ENCODE measurements at regions not wholly inside any gene's neighbourhood (a gene's known extent, or its start where the extent isn't known, plus 50 kb on each side); places are given as distances from the start of the nearest gene placed in this dataset.

DNA sequence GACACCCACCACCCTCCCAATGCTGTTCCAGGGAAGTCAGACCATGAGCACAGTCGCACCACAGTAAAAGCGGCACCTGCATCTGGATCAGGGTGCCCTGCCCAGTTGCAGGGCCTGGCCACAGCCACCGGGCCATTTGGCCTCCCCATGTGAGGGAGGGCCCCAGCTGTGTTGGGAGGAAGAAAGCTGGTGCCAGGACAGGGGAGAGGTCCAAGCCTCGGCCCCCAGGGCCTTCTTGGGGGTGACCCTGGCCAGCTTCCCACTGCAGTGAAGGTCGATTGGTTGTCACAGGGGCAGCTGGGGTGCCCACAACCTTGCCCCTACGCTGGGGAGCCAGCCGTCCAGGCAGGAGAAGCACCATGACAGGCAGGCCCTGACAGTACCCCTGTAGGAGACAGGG, 183.2 kb upstream of the RAB6C start:
- H3K4me1 ChIP-seq, result no peaks in the 10 kb centered on the region
- no peaks in the 10 kb centered on the region for H3K9me3 ChIP-seq
- WGBS, 2 donors, result 66% methylated on average over 7 of the region's 7 CpGs; no CpG with 5 or more reads in 1 of the 2 donors
- intact Hi-C loops (cut with DNase I; ENCODE audit: low total_unique reads), result no loop called here
- no peaks in the 10 kb centered on the region for H3K27me3 ChIP-seq
- no peak overlapping the region for H3K4me3 ChIP-seq
- TF ChIP-seq CTCF (IDR thresholded peaks at IDR 0.05) (no peak), POLR2A (IDR thresholded peaks at IDR 0.05) (no peak)
- H3K36me3 ChIP-seq (ENCODE audit: low read depth, missing control alignments), result no peaks in the 10 kb centered on the region
- no peak for DNase-seq
- no peak overlapping the region for H3K27ac ChIP-seq

DNA sequence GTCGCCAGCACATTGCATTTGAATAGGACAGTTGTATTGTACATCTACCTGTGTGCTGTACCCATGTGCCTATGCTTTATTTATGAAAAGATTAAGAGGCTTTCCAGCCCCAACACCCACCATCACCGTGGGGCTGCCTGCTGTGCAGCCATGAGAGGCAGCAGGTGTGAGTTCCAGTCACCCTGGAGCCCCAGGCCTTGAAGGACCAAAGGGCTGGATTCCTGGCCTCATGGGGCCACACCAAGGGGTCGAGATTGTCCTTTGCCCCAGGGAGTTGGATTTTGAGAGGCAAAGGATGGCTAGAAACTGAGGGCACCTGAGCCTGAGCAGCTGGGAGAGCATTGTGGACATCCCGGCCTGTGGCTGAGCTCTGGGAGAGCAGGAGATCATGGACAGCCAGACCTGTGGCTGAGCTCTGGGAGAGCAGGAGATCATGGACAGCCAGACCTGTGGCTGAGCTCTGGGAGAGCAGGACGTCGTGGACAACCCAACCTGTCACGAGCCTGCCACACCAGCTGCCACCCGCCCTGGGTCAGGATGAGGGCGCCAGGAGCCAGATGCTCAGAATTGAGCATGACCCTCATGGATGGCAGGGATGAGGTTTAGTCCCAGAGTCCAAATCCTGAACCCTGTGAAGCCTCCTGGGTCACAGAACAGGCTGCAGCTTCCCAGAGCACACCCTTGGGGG, 182.5 kb upstream of the RAB6C start:
- no peak for TF ChIP-seq CTCF (IDR thresholded peaks at IDR 0.05)
- TF ChIP-seq POLR2A (IDR thresholded peaks at IDR 0.05), result no peak
- no peak overlapping the region for H3K4me3 ChIP-seq
- intact Hi-C loops (cut with DNase I; ENCODE audit: low total_unique reads), result no loop called here
- no peaks in the 10 kb centered on the region for H3K36me3 ChIP-seq (ENCODE audit: low read depth, missing control alignments)
- 89 to 93% methylated on average over 6 to 9 of the region's 9 CpGs for WGBS, 2 donors
- DNase-seq, result no peak
- H3K9me3 ChIP-seq, result no peaks in the 10 kb centered on the region
- H3K27me3 ChIP-seq, result no peaks in the 10 kb centered on the region
- no peak overlapping the region for H3K27ac ChIP-seq
- no peaks in the 10 kb centered on the region for H3K4me1 ChIP-seq

- H3K36me3 ChIP-seq (ENCODE audit: low read depth, missing control alignments), result no peaks in the 10 kb centered on the region
- TF ChIP-seq POLR2A (IDR thresholded peaks at IDR 0.05) (no peak), CTCF (IDR thresholded peaks at IDR 0.05) (no peak)
- no peak for DNase-seq
- intact Hi-C loops (cut with DNase I; ENCODE audit: low total_unique reads), result no loop called here
- no peaks in the 10 kb centered on the region for H3K27me3 ChIP-seq
- H3K4me1 ChIP-seq, result no peaks in the 10 kb centered on the region
- no peak overlapping the region for H3K4me3 ChIP-seq
- no peaks in the 10 kb centered on the region for H3K9me3 ChIP-seq
- 80 to 81% methylated on average over 13 to 16 of the region's 16 CpGs for WGBS, 2 donors
- no peak overlapping the region for H3K27ac ChIP-seq
Measured at GRCh38 chr2:129797489-129798300, 181.8 kb upstream of the RAB6C start.

DNA sequence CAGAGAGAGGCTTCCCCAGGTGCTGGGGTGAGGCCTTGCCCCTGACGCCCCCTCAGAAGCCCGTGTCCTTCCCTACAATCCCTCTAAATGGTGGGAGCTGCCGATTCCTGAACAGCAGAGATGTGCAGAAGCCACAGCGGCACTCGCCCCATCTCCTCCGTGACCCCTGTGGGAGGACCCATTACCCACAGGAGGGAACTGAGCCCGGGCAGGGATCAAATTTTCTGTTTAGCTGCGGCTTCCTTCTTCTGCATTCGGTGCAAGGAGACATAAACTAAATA, 181.2 kb upstream of the RAB6C start:
- WGBS, 2 donors, result 87% methylated on average over 9 of the region's 9 CpGs
- intact Hi-C loops (cut with DNase I; ENCODE audit: low total_unique reads), result no loop called here
- DNase-seq, result no peak
- no peaks in the 10 kb centered on the region for H3K27me3 ChIP-seq
- H3K9me3 ChIP-seq, result no peaks in the 10 kb centered on the region
- H3K4me3 ChIP-seq, result no peak overlapping the region
- H3K27ac ChIP-seq, result no peak overlapping the region
- TF ChIP-seq POLR2A (IDR thresholded peaks at IDR 0.05) (no peak), CTCF (IDR thresholded peaks at IDR 0.05) (no peak)
- no peaks in the 10 kb centered on the region for H3K4me1 ChIP-seq
- no peaks in the 10 kb centered on the region for H3K36me3 ChIP-seq (ENCODE audit: low read depth, missing control alignments)

- Histone ChIP-seq H3K27ac (no peak overlapping the region), H3K36me3 (ENCODE audit: low read depth, missing control alignments) (no peaks in the 10 kb centered on the region), H3K4me1 (no peaks in the 10 kb centered on the region), H3K27me3 (no peaks in the 10 kb centered on the region), H3K9me3 (no peaks in the 10 kb centered on the region), H3K4me3 (no peak overlapping the region)
- intact Hi-C loops (cut with DNase I; ENCODE audit: low total_unique reads), result no loop called here
- WGBS, 2 donors, result 93 to 94% methylated on average over 8 to 9 of the region's 9 CpGs
- DNase-seq, result no peak
- TF ChIP-seq POLR2A (IDR thresholded peaks at IDR 0.05) (no peak), CTCF (IDR thresholded peaks at IDR 0.05) (no peak)
Measured at GRCh38 chr2:129798626-129799025, 180.8 kb upstream of the RAB6C start.

Measured in testis (tissue), 2 donors.